GM13976 (cell line): ENCODE measurements at regions not wholly inside any gene's neighbourhood (a gene's known extent, or its start where the extent isn't known, plus 50 kb on each side); places are given as distances from the start of the nearest gene placed in this dataset.

ENCODE experiments used
- DNase-seq: peaks from one replicate; pipeline ENCODE4 v3.0.0; 2012; ENCODE audit warnings: low spot score
- CTCF ChIP-seq: IDR thresholded peaks from 2 replicates; pipeline ENCODE4 v1.5.1; 2012; ENCODE audit warnings: borderline replicate concordance, mild to moderate bottlenecking; ENCODE audit not compliant: insufficient read depth; ENCODE audit errors: extremely low read depth, missing control alignments, control extremely low read depth
- in situ Hi-C: fragments of 300-500 bp; cut with MboI; formaldehyde crosslinking; loops from one replicate; pipeline ENCODE4 v1.12.0; 2022; ENCODE audit warnings: low sequenced_read_pairs, mixed read lengths, inconsistent platforms; ENCODE audit not compliant: unreplicated experiment

DNA sequence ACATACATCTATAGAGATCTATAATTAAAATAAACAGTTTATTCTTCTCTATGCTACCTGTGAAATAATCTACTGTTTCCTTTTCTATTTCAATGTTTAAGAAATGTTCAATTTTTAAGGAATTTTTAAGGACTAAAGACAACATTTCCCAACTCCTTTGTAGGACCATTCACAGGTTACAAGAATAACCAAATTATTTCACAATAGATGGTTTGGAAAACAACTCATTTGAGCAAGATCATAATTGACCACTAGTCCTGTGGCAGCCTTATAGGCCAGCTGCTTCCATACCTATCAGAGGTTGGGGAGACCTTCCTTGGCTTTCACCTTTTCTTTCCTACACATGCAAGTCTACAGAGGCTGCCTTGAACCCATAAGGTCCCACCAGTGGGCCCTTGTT is 193.7 kb downstream of the TTC39B start:
- in situ Hi-C loops, result no loop called here
- no peak for DNase-seq
- no peak for TF ChIP-seq CTCF

GRCh38 chr9:15111071-15111470 is 195.9 kb downstream of the TTC39B start:
- in situ Hi-C loops, result no loop called here
- TF ChIP-seq CTCF, result no peak
- DNase-seq, result no peak

GRCh38 chr9:15104826-15105420 is 194.7 kb upstream of the FREM1 start:
- in situ Hi-C loops, result no loop called here
- peak; percentile 73 for TF ChIP-seq CTCF
- peak; percentile 36 for DNase-seq

DNA sequence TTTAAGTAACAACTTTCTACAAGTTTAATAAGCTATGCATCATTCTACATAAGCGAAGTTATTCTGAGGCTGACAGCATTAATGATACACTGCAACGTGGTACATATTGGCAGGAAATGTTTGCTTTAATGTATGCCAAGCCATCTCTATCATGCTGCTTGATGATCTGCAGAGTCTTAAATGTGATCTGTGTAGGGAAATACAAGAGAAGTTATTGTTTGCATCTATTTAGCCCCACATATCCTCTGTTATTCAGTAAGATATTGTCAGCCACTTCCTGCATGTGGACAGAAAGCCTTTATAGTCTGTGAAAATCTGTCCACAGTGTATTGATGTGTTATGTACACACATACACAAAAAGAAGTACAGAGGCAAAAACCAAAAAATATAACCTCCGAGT is 193.1 kb upstream of the FREM1 start:
- DNase-seq, result no peak
- in situ Hi-C loops, result no loop called here
- no peak for TF ChIP-seq CTCF

DNA sequence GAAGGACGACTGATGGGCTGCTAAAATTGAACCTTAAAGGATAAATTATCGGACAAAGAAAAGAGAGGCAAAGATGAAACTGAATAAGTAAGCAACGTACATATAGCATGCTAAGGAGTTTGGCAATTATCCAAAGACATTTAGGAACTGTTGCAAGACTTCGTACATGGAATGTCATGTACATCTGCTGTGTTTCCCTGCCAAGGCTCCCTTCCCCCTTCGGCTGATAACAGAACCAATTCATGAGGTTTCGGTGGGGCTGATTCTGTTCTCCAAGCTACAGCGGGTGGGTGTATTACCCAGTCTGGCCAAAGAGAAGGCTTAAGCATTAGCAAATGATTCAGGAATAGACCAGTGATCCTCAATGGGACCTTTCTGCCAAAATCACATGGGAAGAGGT is 190.9 kb upstream of the FREM1 start:
- DNase-seq, result no peak
- TF ChIP-seq CTCF, result no peak
- in situ Hi-C loops, result no loop called here

- no peak for TF ChIP-seq CTCF
- DNase-seq, result no peak
- in situ Hi-C loops, result no loop called here
These were observed 190.3 kb upstream of the FREM1 start for GRCh38 chr9:15100571-15100970.

- no peak for TF ChIP-seq CTCF
- DNase-seq, result no peak
- in situ Hi-C loops, result no loop called here
These were observed 186.7 kb upstream of the FREM1 start for GRCh38 chr9:15096972-15097371.
